ENCODE measurements at regions not wholly inside any gene's neighbourhood (a gene's known extent, or its start where the extent isn't known, plus 50 kb on each side); places are given as distances from the start of the nearest gene placed in this dataset.

DNA sequence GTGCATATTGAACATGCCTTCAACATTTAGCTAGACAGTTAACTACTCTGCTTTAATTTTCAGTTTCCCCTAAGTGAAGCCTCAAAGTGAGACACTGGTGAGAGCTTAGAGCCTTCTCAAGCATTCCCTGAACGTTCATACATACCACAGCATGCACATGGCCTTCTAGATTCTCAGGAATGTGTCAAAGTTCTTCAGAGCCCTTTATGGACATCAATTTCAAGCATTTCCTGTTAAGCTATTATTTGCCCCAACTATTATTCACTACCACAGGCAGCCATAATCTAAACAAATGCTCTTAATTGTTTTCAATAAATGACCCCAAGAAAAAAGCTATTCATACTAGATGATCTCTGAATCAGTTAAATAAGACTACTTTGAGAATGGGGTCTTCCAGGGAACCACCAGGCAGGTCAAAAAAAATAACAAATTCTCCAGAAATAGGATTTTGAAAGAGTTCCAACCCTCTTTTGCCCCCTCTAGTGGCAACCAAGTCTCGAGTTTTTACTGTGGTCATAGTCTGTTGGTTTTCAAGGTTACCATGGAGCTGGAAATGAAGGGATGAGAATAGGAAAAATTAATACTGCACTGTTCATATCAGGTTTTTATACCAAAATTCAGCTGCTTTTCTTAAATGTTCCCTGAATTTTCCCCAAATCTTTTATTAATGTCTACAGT lies 235.4 kb downstream of the RAB28 start:
- DNase-seq (ENCODE audit: low spot score) = no peak

DNA sequence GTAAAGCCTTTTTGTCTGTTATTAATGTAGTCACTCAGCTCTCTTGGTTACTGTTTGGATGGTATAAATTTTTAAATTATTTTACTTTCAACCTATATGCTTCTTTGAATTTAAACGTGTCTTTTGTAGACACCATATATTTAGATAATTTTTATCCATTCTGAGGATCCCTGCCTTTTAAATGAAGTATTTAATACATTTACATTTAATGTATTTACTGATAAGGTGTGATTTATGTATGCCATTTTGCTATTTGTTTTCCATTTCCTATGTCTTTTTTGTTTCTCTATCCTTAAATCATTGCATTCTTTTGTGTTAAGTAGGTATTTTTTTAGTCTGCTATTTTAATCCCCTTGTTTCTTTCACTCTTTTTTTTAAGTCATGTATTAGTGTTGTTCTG lies 238.0 kb downstream of the RAB28 start:
- no peak for DNase-seq (ENCODE audit: low spot score)

DNA sequence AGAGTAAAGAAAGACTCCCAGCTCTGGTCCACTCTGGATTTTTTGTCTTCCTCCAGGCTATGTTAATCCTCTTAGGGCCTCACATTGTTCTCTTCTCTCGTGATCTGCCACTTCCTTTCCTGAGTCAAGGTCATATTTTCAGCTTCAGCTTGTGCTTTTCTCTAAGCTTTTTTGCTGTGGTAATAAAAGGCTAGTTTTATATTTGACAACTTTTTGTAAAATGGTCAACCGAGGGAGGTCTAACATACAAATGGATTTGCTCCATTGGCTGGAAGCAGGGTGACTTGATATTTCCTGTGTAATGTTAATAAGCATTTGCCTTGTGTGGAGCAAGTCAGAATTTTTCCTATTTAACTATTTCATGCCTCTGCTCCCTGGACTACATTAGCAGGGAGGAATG lies 239.7 kb downstream of the RAB28 start:
- DNase-seq (ENCODE audit: low spot score) = no peak

DNA sequence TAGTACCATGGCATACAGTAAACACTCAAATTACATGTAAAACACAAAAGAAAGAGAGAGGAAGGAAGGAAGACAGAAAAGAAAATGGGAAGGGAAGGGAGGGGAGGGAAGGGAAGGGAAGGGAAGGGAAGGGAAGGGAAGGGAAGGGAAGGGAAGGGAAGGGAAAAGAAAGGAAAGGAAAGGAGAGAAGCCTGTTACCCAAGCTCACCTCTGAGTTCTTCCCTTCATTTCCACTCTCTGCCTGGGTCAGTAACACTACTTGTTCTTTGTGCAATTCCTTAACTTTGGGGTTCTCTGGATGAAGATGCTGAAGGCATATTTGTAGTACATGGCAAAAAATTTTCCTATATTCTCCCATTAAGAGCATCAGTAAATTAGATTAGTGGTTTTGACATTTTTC lies 241.0 kb downstream of the RAB28 start:
- no peak for DNase-seq (ENCODE audit: low spot score)

DNA sequence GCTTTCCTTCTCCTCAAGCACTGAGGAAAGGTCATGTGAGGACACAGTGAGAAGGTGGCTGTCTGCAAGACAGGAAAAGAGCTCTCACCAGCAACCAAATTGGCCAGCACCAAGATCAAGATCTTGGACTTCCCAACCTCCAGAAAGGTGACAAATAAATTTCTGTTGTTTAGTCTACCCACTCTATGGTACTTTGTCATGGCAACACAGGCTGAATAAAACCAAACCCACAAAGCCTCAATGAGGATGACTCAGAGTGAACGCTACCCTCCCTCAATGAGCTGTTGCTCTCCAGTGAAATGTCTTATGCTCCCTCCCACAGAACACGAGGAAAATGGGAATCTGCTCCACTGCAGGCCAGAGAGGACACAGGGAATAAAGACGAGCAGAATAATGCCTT lies 244.1 kb downstream of the RAB28 start:
- peak; percentile 2 for DNase-seq (ENCODE audit: low spot score)

DNA sequence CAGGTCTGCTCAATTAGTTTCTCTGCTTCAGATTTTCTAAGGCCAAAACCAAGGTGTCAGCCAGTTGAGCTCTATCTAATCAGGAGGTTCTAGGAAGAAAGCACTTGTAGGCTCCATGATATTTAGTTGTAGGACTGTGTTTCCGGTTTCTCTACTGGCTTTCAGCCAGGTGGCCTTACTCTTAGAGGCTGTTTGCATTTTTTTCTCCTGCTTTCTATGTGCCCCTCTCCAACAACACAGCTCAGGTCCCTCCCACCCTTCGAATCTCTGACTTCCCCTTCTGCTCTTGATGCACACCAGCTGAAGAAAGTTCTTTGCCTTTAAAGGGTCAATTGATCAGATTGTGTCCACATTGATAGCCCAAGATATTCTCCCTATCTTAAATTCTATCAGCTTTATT lies 245.2 kb downstream of the RAB28 start:
- DNase-seq (ENCODE audit: low spot score) = no peak

DNA sequence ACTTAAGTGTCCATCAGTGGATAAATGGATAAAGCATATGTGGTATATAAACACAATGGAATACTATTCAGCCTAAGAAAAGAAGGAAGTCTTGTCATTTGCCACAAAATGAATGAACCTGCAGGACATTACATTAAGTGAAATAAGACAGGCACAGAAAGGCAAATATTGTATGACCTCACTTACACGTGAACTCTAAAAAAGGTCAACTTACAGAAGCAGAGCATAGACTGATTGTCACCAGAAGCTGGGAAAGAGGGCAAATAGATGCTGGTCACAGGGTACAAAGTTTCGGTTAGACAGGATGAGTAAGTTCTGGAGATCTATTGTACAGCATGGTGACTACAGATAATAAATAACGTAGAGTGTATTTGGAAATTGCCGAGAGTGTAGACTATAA lies 247.7 kb downstream of the RAB28 start:
- no peak for DNase-seq (ENCODE audit: low spot score)

DNA sequence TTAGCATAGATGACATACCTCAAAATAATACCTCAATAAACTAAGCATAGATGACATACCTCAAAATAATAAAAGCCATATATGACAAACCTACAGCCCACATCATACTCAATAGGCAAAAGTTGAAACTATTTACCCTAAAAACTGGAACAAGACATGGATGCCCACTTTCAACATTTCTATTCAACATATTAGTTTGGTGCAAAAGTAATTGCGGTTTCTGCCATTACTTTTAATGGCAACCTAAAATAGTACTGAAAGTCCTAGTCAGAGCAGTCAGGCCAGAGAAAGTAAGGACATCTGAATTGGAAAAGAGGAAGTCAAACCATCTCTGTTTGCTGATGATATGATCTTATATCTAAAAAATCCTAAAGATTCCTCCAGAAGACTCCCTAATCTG lies 250.4 kb downstream of the RAB28 start:
- DNase-seq (ENCODE audit: low spot score) = no peak

DNA sequence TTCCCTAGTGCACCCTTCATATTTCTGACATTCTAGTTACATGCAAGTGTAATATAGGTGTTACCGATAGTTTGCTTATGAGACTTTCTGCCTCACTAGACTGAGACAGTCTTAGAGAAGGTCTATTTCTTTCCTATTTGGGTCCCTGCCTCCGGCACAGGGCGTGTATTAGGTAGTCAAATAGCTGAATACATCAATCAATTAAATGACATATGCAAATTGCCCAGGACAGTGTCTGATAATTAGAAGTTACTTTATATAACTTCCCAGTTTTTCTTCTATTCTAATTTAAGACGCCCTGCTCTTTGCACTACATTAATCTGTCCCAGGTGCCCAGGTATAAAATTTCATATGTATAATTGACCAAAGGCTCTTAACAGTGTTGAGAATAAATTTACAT lies 264.2 kb downstream of the RAB28 start:
- DNase-seq (ENCODE audit: low spot score) = no peak

DNA sequence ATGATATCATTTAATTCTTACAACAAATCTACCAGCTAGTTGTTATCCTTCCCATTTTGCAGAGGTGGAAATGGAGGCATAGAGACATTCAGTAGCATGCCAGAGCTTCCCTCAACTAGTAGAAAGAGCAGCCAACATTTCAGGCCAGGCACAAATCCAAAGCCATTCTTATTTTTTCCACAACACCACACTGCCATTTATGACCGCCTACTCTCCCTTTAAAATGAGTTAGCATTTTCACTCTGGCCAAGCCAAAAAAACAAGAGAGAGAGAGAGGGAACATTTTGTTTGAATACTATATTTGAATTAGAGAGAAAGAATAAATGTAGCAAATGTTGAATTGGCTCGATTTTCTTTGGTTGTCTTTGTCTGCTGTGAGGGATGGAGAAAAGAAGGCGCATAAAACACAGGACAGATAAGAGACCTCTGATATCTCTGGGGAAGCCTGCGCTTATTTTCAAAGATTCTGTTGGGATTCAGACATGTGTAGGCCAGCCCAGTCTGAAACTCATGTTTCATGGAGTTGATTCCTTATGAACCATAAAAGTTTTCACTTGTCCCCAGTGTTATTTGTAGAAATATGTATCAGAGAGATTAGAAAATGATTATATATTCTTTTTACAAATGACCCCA lies 265.7 kb downstream of the RAB28 start:
- no peak for DNase-seq (ENCODE audit: low spot score)

DNA sequence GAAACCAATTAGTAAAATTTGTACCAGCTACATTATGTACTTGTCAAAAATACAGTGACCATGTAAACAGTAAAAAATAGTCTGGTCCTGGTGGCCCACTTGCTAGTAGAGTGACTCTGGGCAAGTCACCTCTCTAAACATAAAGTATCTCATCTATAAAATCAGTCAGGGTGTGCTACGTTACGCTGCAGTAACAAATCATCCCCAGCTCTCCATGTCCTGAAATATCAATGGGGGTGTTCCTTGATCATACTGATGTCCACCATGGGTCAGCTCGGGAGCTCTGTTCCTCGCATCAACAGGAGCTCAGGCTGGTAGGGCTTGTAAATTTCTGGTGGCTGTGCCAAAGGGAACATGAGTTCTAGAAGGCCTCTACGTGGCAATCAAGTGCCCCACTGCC lies 268.6 kb downstream of the RAB28 start:
- DNase-seq (ENCODE audit: low spot score) = no peak

DNA sequence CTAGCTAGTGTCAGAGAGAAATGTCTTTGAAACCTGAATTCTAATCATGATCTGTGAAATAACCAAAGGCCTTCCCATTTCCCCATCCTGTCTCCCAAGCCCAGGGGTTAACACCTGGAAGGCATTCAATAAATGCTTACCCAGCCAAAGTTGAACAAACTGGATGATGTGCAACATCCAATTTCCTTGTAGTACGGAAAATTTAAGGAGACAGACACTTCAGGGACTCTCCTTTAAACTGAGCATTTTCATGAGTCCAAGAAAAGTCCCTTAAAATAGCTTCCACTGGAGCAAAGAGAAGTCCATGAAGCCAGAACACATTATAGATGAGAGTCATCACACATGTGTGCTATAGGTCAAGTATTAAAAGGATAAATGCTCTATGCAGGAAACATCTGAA lies 271.2 kb downstream of the RAB28 start:
- no peak for DNase-seq (ENCODE audit: low spot score)

DNA sequence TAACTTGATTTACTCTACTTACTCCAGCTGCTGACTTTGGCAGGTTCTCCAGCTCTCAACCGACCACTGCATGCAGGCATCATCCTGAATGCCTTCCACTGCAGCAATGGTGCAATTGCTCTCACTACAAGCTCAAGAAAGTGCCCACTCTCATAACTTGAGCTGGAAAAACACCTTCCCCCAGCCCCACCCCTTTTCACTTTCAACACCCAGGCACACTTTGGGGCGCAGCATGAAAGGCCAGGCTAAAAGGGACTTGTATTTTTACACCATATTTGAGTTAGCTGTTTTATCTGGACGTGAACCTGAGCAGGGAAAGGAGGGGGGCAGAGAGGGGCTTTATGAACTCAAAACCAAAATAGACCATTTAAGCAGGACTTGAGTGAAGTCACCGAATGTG lies 274.5 kb downstream of the RAB28 start:
- no peak for DNase-seq (ENCODE audit: low spot score)

DNA sequence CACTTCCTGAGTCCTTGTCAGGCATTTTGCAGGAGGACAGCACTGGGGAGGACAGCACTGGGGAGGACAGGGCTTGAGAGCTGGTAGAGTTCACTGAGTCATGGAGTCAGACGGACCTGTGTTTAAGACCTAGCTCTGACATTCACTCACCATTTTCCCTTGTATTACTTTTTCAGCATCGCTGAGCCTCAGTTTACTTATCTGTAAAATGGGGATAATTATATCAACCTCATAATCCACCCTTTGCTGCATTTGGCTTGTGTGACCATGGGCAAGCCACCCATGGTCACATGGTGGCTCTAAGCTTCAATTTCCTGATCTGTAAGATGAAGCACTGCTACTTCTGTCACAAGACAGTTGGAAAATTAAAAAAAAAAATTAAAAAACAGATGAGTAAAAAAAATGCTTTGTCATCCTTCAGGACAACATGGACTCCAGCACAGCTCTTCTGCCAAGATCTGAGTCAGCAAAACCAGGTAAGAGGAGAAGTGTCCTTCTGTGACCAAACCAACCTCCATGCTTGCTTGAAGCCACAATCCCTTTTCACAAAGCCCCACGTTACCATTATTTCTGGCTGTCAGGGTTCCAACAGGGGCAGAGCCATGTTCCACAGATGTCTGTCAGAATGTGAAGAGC lies 275.5 kb downstream of the RAB28 start:
- no peak for DNase-seq (ENCODE audit: low spot score)

DNA sequence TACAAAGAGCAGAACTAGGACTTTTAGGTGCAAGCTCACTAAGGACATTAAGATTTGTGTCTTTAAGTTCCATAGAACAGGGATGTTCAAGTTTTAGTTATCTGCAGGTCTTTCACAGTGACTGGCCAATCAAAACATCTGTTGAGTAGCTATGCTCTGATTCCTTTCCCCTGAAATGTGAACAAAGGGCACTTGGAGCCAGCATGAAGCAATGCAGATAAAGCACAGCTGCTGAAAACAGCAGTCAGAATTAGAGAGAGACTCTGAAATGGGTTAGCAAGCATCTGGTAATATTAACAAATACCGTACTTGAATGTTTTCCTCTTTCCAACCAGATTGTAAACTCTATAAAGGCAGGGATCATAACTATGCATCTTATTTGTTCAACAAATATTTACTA lies 276.9 kb downstream of the RAB28 start:
- DNase-seq (ENCODE audit: low spot score) = no peak

DNA sequence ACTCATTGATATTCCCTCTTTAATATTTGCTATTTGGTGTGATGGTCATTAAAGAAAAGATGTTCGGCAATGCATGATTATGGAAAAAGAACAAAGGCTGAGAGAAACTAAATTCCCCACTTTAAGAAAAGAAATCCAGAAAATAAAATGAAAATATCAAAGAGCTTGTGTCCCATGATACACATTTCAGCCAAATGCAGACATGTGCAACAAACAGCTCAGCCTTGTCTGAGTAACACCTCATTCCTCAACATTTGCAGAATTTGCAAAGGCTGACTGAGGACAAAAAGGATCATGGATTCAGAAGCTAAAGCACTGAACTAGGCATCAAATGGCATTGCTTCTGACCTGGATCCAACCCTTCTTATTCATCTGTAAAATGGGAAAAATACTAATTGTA lies 281.0 kb downstream of the RAB28 start:
- no peak for DNase-seq (ENCODE audit: low spot score)

DNA sequence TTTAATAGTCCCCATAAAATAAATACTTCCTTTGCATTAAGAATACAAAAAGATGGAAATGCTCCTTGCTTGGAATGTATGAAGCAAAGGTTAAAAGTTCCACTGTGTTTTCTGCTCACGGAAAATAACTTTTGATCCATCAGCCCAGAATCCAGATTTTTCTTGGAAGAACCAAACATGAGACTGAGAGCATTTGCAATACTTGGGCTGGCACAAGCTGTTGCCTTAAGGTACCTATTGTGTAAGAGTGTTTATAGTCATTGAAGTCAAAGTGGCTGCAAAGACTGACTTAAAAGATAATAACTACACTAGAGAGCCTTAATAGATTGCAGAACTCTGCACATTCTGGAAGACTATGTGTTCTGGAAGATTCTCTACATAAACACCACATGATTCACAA lies 281.4 kb downstream of the RAB28 start:
- no peak for DNase-seq (ENCODE audit: low spot score)

DNA sequence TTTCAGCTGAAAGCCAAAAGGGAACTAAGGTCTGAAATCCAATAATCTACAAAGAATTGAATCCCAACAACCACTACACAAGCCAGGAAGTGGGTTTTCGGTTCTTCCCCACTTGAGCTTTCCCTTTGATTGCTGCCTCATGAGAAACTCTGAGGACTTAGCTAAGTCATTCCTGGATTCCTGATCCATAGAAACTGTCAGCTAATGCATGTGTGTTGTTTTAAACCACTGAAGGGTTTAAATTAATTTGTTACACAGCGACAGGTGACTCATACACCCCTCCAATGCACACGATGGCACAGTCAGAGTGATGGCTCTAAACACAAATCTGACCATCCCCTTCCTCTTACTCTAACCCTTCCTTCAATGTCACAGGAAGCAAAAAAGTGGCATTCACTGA lies 282.9 kb downstream of the RAB28 start:
- DNase-seq (ENCODE audit: low spot score) = no peak

DNA sequence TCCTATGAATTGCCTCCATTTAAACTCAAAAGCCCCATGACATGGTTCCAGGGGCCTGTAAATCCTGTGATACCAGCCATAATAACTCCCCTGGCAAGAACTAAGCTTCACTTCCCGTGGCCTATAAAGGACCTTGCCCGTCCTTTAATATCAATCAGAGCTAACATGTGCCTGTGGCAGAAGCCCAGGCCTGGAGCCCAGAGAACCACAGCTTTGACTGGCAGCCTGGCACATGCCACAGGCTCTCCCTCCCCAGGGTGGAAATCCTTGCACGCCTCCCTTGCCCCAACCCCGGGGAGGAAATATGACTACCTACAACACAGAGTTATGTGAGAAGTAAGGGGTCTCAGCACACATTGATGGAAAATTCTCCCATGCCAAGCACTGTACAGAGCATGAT lies 287.4 kb downstream of the RAB28 start:
- no peak for DNase-seq (ENCODE audit: low spot score)

DNA sequence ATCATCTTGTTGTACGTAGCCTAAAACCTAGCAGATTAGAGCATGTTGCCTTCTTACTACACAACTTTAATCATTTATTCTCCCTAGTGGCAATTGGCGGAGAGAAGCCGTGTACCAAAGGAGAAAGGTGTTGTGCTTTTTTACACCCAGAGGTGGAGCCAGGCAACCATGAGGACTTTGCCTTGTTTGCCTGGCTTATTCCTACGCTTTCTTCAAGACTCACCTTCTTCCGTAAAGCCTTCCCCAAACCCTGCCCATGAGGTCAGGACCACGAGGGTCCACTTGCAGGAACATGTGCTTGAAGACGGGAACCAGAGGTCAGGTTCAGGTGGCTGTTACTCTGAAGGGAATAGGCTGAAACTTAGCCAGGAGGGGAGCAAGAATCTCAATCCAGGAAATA lies 290.5 kb downstream of the RAB28 start:
- no peak for DNase-seq (ENCODE audit: low spot score)

DNA sequence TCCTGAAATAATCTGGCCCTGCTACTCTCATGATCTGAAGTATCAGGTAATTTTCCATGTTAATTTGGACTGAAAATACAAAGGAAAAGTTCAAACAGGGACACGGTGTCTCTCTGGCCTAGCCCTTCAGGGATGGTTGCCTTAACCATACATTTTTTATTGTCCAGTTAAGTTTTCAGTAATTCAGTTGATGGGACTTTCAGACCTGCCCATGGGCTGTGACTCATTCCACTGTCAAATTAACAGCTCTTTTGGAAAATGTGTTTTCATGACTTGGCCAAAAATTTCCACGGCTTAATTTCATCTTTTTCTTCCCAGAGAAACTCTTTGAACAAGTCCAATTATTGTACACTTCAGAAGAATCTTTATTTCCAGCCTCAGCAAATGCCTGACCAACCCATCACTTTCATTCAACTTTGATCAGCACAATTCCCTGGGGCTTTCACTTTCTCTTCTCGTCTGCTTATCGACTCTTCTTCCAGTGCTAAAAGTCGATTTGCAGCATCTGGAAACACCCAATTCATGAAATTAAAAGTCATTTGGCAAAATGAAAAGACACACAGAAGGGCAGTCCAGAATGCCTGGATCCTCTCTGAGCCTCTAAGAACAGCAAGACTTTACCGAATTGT lies 293.9 kb downstream of the RAB28 start:
- DNase-seq (ENCODE audit: low spot score) = no peak

DNA sequence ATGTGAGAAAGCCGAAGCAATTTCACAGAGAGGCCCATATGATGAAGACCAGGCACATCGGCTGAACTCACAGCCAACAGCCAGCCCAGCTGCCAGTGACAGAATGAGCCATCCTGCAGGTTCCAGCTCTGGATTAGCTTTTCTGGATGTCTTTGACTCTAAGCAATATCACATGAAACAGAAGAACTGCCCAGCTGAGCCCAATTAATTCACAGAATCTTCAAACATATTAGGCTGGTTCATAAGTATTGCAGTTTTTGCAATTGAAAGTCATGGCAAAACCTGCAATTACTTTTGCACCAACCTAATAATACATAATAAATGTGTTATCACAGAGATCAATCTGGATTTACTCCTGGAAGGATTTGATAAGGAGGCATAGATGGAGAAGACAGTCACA lies 299.9 kb downstream of the RAB28 start:
- no peak for DNase-seq (ENCODE audit: low spot score)

DNA sequence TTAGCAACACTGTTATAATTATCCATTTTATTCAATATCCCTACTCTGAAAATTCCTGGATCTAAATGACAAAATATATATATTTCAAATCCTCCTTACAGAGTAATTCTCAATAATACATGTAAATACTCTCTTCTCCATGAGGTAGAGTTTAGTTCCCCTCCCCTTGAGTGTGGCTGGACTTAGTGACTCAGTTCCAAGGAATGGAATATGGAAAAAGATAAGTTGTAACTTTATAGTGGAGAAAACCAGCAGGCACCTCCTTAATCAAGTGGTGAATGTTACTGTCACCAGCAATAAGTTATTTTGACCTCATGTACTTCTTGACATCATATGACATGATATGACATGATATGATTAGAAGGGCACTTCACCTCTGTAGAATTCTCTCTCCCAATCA lies 302.0 kb downstream of the RAB28 start:
- no peak for DNase-seq (ENCODE audit: low spot score)
